ENCODE measurements at regions not wholly inside any gene's neighbourhood (a gene's known extent, or its start where the extent isn't known, plus 50 kb on each side); places are given as distances from the start of the nearest gene placed in this dataset.

DNA sequence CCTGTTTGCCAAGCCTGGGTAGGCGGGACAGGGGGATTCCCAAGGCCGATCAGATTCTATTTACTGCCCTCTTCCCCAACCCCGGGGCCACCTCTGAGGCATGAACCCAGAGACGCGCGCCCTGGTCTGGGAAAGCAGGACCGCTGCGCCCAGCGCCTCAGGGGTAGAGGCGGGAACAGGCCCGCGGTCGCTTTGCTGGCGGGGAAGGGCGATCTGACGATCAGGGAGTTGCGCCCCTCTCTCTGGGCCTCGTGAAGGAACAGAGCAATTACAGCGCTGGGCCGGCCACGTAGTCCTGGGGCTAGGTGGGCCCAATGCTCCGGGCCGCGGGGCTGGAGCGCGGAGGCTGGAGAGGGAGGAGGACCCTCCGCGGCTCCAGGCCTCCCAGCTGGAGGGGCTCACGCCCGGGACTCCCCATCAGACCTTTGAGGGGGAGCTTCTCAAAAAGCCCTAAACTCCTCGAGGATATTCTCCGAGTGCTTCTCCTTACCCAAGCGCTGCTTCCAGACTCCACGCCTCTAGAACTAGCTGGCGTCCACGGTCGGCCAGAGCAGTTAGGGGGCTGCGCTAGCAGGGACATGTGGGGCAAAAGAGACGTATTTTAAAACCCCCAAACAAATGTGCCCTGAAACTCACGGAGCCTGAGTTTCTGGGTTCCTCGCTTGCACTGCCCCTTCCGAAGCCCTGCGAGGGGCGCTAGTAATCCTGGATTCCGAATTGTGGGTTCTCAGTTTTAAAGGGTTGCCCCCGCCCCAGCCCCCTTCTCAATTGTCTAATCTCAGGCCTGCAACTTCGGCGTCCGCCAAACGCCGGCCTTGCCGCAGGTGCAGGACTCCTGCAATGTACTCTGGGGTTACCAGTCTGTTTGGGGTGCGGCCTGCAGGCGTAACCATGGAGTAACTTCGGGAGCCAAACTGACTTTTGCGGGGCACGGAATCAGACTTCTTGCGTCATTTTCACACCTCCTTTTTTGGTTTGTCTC is 57.6 kb downstream of the TMEM174 start:
- no peak for DNase-seq (ENCODE audit: low read depth, low spot score)

DNA sequence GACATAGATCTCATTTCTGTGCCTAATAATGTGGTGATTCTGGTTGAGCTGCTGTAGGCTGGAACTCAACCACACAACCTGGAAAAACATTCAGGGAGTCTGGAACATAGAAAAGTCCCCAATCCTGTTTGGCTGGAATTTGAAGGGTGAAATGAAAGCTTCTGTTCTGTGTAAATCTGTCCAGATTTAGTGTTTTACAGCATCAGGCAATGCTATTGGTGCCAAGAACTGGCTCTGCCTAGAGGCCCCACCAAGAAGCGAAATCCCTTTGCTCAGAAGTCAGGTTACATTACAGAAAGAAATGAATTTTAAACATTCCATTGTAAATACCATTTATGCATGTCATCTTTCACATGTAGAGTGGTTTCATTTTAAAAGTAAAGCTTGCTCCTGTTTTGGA is 56.3 kb downstream of the TMEM174 start:
- DNase-seq (ENCODE audit: low read depth, low spot score): no peak

DNA sequence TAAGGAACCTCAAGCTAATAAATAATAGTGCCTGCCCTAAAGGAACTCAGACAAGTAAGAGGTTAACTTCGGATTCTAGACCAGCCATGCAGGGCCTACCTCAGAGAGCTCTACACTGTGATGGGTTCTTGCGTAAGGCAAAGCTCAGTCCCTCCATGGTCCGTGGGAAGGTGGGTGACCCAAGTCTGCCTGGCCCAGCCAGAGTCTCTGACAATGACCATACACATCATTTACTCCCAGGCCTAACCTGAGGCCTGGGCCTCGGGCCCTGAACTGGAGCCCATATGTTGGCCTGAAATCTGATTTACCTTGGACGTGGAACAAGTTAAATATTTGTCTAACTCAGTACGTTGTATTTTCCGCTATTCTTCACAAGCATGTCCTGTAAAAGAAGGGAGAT is 55.1 kb downstream of the TMEM174 start:
- no peak for DNase-seq (ENCODE audit: low read depth, low spot score)
